ENCODE measurements at regions not wholly inside any gene's neighbourhood (a gene's known extent, or its start where the extent isn't known, plus 50 kb on each side); places are given as distances from the start of the nearest gene placed in this dataset.

DNA sequence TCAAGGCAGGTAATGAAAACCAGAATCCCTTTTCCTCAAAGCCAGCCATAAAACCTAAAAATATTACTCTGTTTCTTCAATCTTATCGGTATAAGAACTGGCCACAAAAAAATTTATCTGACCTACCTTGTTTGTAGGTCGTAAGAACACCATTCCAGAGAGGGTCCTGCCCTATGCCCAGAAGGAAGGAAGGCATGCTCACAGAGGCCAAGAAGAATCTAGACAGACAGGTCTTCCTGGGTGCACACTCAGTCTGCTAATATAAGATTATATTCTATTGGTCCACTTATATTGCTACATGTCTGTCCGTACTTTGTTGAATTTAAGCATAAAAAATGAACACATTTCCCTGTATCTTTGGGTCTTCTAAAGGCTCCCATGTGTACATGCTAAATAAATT is 2136.1 kb upstream of the PCDH20 start:
- H3K79me2 ChIP-seq (ENCODE audit: insufficient read depth, low read length) = no peaks in the 10 kb centered on the region
- H3K9me2 ChIP-seq (replicated peaks; ENCODE audit: insufficient read depth, low read length) = no peaks in the 10 kb centered on the region
- 0 out of 2 replicates have a peak, but pooled peaks cover 2% of the 10 kb centered on the region for H3K36me3 ChIP-seq (ENCODE audit: low read length)
- H3K4me3 ChIP-seq (ENCODE audit: insufficient read depth, low read length, poor library complexity, severe bottlenecking) = no peak overlapping the region
- H4K20me1 ChIP-seq (ENCODE audit: low read depth, low read length) = no peaks in the 10 kb centered on the region
- no peaks in the 10 kb centered on the region for H3K9me3 ChIP-seq (ENCODE audit: insufficient read depth, low read length)
- peak overlapping the region; percentile 13 for H3K4me2 ChIP-seq (ENCODE audit: low read depth, low read length, poor library complexity, severe bottlenecking)
- no peaks in the 10 kb centered on the region for H3F3A ChIP-seq (ENCODE audit: insufficient read depth)
- H3K9ac ChIP-seq (ENCODE audit: low read length) = no peak overlapping the region
- no peak for TF ChIP-seq EZH2phosphoT487 (conservative IDR thresholded peaks at IDR 0.05; ENCODE audit: low read length)
- no peak for TF ChIP-seq CTCF (IDR thresholded peaks at IDR 0.05; ENCODE audit: insufficient read depth, low read length, poor library complexity, severe bottlenecking)
- peak overlapping the region; percentile 92 for H2AFZ ChIP-seq (ENCODE audit: low read depth, low read length, severe bottlenecking)
- no peak overlapping the region for H3K27ac ChIP-seq (ENCODE audit: low read depth, low read length)
- no peaks in the 10 kb centered on the region for H3K27me3 ChIP-seq (ENCODE audit: low read length)

GRCh38 chr13:63546524-63546923 is 2130.9 kb upstream of the PCDH20 start:
- H3K9me2 ChIP-seq (replicated peaks; ENCODE audit: insufficient read depth, low read length) = no peaks in the 10 kb centered on the region
- H3F3A ChIP-seq (ENCODE audit: insufficient read depth) = no peaks in the 10 kb centered on the region
- H3K4me3 ChIP-seq (ENCODE audit: insufficient read depth, low read length, poor library complexity, severe bottlenecking) = no peak overlapping the region
- H3K4me2 ChIP-seq (ENCODE audit: low read depth, low read length, poor library complexity, severe bottlenecking) = no peak overlapping the region
- H3K27me3 ChIP-seq (ENCODE audit: low read length) = no peaks in the 10 kb centered on the region
- H4K20me1 ChIP-seq (ENCODE audit: low read depth, low read length) = no peaks in the 10 kb centered on the region
- H2AFZ ChIP-seq (ENCODE audit: low read depth, low read length, severe bottlenecking) = no peak overlapping the region
- H3K36me3 ChIP-seq (ENCODE audit: low read length) = 0 out of 2 replicates have a peak, but pooled peaks cover 2% of the 10 kb centered on the region
- H3K9ac ChIP-seq (ENCODE audit: low read length) = no peak overlapping the region
- 0 out of 2 replicates have a peak, but pooled peaks cover 6% of the 10 kb centered on the region for H3K9me3 ChIP-seq (ENCODE audit: insufficient read depth, low read length)
- no peak overlapping the region for H3K27ac ChIP-seq (ENCODE audit: low read depth, low read length)
- no peaks in the 10 kb centered on the region for H3K79me2 ChIP-seq (ENCODE audit: insufficient read depth, low read length)
- no peak for TF ChIP-seq EZH2phosphoT487 (conservative IDR thresholded peaks at IDR 0.05; ENCODE audit: low read length)
- no peak for TF ChIP-seq CTCF (IDR thresholded peaks at IDR 0.05; ENCODE audit: insufficient read depth, low read length, poor library complexity, severe bottlenecking)

DNA sequence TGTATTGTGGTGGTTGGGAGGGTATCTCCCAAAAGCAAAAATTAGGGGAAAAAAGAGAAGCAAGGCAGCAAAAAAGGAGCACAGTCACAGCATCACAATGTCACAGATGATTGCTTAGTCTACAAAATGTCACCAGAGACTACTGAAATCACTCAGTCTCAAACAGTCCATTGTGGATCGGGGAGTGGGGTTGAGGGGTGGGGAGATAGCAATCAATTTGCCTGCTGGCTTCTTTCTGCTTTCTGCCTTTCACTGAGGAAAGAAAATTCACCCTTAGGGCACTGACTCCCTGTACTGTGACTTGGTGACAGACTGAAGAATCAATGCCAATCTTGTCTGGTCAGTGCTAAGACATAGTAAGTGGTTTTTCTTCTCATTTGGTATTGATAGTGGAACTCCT is 2127.1 kb upstream of the PCDH20 start:
- H3K9me2 ChIP-seq (replicated peaks; ENCODE audit: insufficient read depth, low read length) = no peaks in the 10 kb centered on the region
- no peak overlapping the region for H3K4me2 ChIP-seq (ENCODE audit: low read depth, low read length, poor library complexity, severe bottlenecking)
- no peaks in the 10 kb centered on the region for H3K27me3 ChIP-seq (ENCODE audit: low read length)
- 0 out of 2 replicates have a peak, but pooled peaks cover 6% of the 10 kb centered on the region for H3K9me3 ChIP-seq (ENCODE audit: insufficient read depth, low read length)
- H3K79me2 ChIP-seq (ENCODE audit: insufficient read depth, low read length) = no peaks in the 10 kb centered on the region
- no peaks in the 10 kb centered on the region for H3F3A ChIP-seq (ENCODE audit: insufficient read depth)
- no peak overlapping the region for H2AFZ ChIP-seq (ENCODE audit: low read depth, low read length, severe bottlenecking)
- H3K4me3 ChIP-seq (ENCODE audit: insufficient read depth, low read length, poor library complexity, severe bottlenecking) = no peak overlapping the region
- H4K20me1 ChIP-seq (ENCODE audit: low read depth, low read length) = no peaks in the 10 kb centered on the region
- H3K9ac ChIP-seq (ENCODE audit: low read length) = no peak overlapping the region
- H3K27ac ChIP-seq (ENCODE audit: low read depth, low read length) = no peak overlapping the region
- TF ChIP-seq CTCF (IDR thresholded peaks at IDR 0.05; ENCODE audit: insufficient read depth, low read length, poor library complexity, severe bottlenecking) (no peak), EZH2phosphoT487 (conservative IDR thresholded peaks at IDR 0.05; ENCODE audit: low read length) (no peak)
- H3K36me3 ChIP-seq (ENCODE audit: low read length) = no peaks in the 10 kb centered on the region

Data from SU-DHL-6 (cell line).